CD4-positive, alpha-beta T cell treated with Interleukin-12 subunit alpha and Interleukin-12 subunit beta, for 1 hour (primary cell): ENCODE measurements at regions not wholly inside any gene's neighbourhood (a gene's known extent, or its start where the extent isn't known, plus 50 kb on each side); places are given as distances from the start of the nearest gene placed in this dataset.
"Not testable (repeated sequence)": the region's sequence is repeated elsewhere in the genome, so short reads cannot be mapped to it uniquely, and the experiment has no call there.

Source experiments
- DNase-seq: peaks from one replicate; pipeline ENCODE4 v3.0.0-alpha.2; 2020

DNA sequence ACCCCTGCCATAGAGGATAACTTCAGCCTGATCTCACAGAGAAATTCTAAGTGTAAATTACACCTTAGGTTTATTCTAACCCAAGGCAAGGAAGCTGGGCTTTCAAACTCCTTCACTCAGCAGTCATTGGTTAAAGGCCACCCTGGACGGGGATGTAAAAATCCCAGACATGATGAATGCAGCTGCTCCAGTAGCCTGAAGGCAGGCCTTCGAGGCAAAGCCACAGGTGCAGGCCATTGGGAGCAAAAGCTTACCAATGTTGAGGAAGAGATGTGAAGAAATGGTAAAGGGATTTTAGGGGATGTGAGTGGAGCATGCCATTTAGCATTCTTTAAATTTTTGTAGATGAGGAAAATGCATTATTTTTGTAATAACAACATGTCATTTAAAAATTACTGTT lies 514.4 kb downstream of the XYLT1 start:
- no peak for DNase-seq

DNA sequence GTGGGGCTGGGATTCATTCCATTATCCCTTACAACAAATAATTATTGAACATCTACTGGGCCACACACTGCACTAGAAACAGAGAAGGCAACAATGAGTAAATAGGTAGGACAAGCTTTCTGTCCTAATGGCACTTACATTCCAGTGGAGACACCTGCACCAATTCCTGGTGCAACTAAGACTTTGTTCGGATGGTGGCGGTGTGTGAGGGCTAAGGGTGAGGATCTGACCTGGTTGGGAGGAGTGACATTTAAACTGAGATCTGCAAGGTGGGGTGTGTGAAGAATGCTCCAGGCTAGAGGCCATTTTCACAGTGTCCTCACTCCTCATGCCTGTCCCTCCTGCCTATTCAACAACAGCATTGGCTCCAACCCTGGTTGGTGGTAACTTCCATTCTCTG lies 510.0 kb downstream of the XYLT1 start:
- no peak for DNase-seq

DNA sequence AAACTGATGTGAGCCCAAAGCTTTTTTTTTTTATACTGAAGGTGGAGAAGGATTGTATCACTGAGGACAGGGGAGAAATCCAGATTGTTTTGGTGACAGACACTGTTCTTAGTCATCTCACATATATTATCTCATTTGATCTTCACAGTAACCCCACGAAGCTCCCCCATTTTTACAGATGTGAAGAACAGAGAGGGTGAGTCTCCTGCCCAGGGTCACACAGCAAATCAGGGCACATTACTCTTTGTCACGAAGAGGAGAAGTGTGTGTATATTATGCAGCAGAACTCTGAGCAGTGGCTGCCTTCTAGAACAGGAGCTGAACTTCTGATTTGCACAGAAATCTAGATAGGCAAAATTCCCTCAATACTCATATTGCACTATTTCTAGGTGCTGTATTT lies 504.3 kb downstream of the XYLT1 start:
- DNase-seq, result no peak

DNA sequence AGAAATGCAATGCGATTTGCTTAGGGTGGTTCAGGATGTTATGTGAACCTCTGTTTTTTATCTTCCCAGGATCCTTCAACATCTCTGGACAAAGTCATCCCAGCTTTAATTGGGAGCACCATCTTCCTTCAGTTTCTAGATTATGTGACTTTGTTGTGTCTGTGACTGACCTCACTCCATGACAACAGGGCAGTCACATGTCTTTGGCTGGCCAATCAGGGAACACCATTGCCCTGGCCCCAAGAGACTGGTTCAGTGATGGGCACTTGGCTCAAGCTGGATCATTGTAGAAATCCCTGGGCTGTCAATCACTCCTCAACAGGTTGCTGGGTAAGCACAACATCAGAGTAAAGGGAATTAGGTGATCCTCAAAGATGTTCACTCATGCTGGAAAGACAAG lies 499.7 kb downstream of the XYLT1 start:
- no peak for DNase-seq

DNA sequence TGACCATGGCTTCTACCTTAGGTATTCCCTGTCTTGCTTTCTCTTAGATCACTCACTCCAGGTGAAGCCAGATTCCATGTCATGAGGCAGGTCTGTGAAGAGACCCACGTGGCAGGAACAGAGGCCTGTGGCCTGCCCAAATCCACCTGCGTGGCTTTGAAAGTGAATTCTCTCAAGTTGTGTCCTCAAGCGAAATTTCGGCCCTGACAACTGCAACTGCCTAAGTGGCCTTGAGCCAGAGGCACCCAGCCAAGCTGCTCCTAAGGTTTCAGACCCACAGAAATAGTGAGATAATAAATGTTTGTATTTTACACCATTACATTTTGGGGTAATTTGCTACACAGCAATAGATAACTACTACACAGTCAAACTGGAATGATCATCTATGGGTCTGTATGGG lies 497.9 kb downstream of the XYLT1 start:
- no peak for DNase-seq

DNA sequence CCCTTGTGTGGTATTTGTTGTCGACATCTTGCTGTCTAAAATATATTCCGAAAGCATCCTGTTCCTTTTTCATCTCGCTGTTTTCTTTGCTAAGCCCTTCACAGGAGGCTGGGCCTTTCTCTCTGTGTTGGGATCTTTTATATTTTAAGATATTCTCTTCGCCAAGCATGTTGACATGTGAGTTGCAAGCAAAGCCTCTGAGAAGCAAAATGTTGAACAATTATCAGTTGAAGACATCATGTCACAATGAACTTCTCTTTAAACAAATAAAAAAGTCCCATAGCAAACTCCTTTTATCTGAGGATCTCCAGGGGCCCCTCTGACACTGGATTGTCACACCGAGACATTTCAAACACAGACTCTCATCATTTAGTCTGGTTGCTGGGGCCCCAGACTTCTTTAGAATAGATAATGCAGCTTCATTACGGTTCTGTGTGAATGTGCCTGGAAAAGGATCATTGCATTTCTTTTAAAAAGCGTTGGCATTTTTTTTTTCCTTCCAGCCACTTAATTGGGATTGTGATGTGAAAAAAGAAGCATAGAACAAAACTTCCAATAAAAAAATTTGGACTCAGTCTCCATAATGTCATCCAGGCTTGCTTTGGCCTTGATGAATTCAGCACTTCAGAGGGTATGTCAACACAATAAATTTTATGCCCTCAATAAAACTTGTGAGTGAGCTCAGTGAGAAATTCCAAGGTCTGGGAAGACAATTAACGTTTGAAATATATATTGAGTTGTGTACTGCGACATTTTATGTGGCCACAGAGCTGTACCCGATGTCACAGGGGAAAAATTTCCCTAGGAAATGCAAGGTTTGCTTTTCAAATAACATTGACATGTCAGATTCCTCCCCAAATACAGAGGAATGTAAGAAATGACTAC lies 496.8 kb downstream of the XYLT1 start:
- DNase-seq, result no peak

DNA sequence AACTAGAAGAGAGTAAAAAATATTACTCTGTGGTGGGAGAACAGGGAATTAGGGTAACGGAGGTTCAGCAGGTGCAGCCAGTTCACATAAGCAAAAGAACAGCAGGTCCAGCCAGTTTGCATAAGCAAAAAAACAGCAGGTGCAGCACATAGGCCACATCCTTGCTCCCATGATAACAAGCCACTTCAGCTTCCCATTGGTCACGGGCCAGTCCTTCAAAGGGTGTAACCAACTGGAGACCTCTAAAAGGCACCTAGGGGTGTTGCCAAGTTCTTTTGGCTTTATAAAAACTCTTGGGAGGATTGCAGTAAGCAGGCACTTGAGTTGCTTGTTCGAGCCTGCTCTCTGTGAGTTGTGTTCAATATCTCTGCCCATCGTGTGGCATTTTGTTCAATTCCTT lies 488.1 kb downstream of the XYLT1 start:
- DNase-seq, result no peak

DNA sequence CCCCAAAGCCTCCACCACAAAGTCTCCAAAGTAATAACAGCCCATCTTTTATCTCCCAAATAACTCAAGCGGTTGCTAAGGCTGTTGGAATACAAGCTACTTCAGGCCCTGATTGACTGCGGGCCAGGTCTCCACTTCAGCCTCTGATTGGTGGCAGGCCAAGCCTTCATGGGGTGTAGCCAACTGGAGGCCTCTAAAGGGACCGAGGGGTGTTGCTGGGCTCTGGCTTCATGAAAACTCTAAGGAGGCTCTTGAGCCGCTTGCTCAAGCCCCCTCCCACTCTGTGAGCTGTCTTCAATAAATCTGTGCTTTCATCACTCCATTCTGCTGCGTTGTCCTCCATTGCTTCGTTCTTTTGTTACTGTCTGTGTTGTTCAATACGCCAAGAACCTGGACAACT lies 487.2 kb downstream of the XYLT1 start:
- DNase-seq, result no peak

DNA sequence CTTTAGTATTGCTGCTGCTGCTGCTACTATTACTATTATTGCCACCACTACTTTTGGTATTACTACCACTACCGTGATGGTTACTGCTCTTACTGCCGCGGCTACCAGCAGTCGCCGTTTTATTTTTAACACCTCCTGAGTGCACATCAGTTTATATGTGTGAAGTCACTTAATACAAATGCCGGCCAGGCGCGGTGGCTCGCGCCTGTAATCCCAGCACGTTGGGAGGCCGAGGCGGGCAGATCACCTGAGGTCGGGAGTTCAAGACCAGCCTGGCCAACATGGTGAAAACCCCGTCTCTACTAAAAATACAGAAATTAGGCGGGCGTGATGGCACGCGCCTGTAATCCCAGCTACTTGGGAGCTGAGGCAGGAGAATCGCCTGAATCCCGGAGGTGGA lies 486.7 kb downstream of the XYLT1 start:
- DNase-seq, result not testable (repeated sequence)

DNA sequence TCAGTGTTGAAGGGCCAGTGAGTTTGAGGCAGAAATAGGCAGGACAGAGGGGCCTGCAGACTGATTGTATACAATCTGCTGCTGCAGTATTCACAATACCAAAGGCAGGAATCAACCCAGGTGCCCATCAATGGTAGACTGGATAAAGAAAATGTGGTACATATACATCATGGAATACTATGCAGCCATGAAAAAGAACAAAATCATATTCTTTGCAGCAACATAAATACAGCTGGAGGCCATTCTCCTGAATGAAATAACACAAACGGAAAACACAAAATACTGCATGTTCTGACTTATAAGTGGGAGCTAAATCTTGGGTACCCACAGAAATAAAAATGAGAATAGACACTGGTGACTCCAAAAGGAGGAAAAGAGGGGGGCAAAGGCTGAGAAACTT lies 485.1 kb downstream of the XYLT1 start:
- DNase-seq, result no peak

DNA sequence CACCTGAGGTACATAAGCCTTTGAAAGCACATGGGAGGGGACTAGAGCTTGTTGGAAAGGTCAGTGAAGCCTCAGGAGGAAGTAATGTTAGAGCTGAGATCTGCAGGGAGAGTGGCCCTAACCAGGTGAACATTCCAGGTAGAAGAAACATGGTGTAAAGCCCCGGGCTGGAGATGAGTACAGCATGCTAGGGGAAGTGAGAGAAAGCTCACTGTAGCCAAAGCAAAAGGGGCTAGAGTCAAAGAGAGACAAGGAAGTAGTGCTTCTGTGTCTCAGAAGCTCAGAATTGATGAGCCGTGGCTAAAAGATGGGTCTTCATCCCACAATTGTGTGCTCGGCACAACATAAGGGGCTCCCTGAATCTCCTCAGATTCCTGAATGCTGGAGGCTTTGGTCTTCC lies 481.8 kb downstream of the XYLT1 start:
- no peak for DNase-seq

DNA sequence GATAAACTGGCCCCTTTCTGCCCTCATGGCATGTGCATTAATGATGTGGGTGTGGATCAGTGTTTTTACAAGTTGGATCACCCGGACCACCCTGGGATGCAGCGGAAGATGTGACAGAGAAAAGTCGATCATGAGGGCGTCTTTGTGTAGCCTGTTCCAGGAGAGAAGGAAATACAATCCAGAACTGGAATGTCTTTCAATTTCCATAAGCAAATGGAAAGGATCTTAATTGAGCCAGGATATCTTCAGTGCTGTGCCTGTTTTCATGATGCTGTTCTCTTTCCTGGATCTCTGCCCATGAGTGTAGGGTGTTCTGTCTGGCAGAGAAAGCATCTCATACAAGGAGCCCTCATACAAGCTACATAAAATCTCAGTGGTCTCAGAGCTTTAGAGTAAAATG lies 481.4 kb downstream of the XYLT1 start:
- no peak for DNase-seq

DNA sequence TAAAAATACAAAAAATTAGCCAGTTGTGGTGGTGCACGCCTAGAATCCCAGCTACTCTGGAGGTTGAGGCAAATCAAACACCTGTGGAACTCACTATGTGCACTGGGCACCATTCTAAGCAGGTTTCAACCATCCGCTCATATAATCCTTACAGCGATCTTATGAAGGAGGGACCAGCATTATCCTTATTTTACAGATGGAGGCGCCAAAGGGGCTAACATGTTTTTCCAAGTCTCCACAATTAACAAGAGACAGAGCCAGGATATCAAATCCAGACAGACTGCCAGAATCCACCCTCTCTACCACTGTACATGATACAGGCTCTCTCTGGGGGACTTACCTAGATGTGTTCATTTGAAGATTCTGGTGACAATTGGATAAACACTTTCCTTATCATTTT lies 479.0 kb downstream of the XYLT1 start:
- DNase-seq, result no peak

DNA sequence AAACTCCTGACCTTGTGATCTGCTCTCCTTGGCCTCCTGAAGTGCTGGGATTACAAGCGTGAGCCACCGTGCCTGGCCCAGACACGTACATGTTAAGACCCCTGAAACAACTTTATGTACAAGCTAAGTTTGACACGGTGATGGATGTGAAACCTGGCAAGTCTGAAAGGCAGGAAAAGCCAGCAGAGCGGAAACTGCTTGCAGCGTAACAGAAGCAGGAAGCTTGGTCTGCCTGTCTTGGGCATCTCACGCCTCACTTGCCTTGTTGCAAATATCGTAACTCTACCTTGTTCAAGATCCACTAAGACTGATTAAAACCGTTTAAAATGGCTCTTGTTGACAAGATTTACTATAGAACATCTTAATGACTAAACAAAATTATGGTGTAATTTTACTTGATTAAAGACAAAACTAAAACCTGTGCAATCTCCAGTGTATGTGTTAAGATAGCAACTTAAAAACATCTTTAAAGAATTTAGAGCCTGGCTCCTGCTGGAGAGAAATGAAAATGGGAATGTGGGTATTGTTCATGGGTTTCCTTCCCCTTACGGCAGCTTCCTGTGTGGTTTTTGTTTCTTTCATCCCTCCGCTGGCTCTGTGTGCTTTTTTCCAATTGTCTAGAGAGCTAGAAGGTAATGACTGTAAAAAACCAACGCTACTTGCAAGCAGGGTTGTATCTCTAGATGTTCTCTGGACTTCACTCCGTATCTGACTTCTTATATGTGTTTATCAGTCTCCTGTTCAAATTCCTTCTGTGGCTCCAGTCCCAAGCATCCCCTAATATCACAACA lies 477.6 kb downstream of the XYLT1 start:
- DNase-seq, result peak; percentile 19

DNA sequence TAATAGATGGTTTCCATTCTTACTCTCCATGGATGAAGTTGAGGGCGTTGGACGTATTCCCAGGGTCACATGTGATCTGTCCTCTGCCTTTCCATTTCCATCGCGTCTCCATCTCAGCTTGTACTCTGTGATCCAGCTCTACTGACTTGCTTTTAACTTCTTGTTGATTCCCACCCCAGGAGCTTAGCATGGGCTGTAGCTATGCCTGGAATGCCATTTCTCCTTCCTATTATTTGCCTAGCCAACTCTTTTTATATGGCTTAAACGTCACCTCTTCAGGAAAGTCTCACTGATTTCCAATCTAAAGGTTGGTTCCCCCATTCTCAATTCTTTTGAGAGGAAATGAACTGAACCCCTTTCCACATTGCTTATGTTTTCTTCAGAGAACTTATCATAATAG lies 475.9 kb downstream of the XYLT1 start:
- DNase-seq, result no peak

DNA sequence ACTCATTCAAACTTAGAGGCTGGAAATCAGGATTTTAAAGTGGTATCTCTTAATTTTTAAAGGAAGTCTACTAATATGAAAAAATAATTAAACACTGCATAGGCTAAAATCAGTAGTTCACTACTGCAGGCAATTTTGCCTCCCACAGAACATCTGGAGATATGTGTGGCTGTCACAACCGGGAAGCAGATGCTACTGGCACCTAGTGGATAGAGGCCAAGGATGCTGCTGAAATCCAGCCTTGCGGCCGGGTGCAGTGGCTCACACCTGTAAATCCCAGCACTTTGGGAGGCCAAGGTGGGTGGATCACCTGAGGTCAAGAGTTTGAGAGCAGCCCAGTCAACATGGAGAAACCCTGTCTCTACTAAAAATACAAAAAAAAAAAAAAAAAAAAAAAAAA lies 473.9 kb downstream of the XYLT1 start:
- DNase-seq, result no peak

DNA sequence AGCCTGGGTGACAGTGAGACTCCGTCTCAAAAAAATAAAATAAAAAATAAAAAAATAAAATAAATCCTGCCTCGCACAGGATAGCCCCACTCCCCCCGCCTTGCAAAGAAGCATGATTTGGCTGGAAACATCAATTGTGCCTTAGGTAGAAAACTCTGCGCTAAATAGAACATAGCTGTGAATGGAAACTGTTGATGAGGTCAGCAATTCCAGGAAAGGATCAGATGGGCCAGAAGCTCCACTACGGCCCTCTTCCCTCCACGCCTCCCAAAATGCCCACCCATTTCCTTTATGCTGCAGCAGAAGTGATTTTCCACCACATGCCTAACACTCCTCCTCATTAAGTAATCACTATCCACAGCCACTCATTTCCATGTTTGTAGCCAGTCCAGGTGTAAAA lies 473.4 kb downstream of the XYLT1 start:
- no peak for DNase-seq

DNA sequence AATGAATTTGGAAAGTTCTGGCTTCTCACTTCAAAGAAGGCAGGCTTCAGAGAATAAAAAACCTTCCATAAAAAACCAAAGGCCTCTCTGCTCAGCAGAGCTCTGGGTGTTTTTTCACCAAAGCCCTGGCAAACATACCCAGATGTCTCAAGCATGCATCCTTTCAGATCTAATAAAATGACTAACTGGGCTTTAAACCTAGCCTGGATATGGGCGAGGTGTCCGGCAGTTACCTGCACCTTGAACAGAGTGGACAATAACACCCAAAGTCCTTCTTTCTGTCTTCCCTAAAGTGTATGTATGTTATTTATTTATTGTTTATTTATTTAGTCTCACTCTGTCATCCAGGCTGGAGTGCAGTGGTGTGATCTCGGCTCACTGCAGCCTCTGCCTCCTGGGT lies 469.3 kb downstream of the XYLT1 start:
- DNase-seq, result no peak

DNA sequence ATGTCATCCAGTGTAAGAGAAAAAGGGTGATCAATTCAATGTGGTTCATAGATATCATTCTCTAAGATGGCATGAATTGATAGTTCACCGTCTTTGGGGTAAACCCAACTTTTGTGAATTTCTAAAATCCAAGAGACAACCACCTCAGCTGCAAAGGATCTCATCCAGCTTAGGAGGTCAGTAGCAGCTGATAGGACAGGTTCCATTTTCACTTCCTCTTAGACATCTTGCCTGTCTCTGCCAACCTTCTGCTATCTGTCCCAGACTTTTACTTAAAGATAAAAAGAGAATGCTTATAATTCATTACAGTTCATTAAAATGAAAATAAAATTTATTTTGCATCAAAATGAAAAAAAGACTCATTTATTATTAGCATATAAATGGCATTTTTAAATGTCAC lies 468.2 kb downstream of the XYLT1 start:
- no peak for DNase-seq

DNA sequence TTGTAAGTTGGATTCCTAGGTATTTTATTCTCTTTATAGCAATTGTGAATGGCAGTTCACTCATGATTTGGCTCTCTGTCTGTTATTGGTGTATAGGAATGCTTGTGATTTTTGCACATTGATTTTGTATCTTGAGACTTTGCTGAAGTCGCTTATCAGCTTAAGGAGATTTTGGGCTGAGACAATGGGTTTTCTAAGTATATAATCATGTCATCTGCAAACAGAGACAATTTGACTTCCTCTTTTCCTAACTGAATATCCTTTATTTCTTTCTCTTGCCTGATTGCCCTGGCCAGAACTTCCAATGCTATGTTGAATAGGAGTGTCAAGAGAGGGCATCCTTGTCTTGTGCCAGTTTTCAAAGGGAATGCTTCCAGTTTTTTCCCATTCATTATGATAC lies 464.8 kb downstream of the XYLT1 start:
- not testable (repeated sequence) for DNase-seq

DNA sequence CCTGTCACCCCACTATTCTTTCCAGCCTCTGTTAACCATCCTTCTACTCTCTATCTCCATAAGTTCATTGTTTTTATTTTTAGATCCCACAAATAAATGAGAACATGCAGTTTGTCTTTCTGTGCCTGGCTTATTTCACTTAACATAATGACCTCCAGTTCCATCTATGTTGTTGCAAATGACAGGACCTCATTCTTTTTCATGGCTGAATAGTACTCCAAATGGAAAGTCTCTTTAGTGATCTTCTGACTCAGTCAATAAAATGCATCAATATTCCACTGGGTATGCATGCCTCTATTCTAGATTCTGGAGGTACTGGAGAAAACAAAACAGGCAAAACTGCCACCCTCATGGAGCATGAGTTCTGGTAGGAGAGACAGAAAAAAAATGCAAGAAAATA lies 459.0 kb downstream of the XYLT1 start:
- DNase-seq, result no peak

DNA sequence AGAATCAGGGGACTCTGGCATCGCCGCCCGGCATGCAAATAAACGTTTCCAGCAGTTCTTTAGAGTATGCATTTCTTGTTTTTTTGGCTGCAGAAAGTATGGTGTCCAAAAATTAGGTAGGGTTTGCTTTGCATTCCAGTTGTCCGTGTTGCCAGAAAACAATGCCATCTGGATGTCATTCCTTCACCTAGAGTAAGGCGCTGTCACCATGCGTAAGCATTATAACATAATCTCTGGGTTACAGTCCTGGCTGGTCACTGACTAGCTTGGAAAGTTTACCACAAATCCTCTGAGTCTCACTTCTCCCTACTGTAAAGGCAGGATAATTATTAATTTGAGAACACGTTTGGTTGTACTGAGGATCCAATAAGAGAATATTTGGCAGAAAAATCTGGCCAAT lies 457.7 kb downstream of the XYLT1 start:
- DNase-seq, result no peak

DNA sequence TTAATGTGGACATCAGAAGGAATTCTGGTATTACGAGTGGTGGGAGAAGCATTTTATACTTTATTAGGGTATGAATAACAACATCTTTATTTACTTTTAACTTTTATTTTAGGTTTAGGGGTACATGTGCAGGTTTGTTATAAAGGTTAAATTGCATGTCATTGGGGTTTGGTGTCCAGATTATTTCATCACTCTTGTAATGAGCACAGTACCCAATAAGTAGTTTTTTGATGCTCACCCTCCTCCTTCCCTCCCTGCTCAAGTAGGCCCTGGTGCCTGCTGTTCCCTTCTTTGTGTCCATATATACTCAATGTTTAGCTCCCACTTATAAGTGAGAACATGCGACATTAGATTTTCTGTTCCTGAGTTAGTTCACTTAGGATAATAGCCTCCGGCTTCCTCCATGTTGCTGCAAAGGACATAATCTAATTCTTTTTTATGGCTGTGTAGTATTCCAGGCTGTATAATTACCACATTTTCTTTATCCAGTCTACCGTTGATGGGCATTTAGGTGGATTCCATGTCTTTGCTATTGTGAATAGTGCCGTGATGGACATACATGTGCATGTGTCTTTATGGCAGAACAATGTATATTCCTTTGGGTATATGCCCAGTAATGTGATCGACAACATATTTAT lies 456.2 kb downstream of the XYLT1 start:
- DNase-seq, result no peak

DNA sequence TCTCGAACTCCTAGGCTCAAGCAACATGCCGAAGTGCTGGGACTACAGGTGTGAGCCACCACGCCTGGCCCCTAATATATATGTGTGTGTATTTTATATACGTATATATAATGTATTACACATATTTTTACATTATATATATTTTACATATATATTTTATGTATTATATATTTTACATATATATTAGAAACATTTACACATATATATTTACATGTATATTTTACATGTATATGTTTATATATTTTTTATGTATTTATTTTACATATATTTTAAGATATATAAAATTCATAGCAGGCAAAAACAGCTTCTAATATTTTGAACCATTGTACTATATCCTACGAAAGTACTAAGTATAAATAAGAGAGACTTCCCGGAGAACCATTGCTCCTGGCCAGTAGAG lies 455.1 kb downstream of the XYLT1 start:
- no peak for DNase-seq
